ENCODE measurements at regions not wholly inside any gene's neighbourhood (a gene's known extent, or its start where the extent isn't known, plus 50 kb on each side); places are given as distances from the start of the nearest gene placed in this dataset.
"Not testable (repeated sequence)": the region's sequence is repeated elsewhere in the genome, so short reads cannot be mapped to it uniquely, and the experiment has no call there.

DNA sequence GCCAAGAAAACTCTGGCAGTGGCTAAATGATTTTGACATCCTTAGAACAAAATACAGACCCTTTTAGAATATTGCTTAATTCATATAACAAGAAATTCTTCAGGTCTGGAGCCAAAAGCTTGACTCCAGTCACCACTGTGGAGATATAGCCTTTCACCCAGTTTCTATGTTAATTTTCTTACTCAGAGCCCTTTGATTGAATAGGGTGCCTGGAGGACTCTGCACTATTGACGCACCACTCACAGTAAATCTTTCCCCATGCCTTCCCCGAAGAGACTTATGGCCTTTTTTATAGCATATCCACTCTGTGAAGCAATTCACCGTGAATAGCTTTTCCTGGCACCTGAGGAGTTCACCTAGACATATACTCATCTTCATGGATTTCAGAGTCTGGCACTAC is 613.8 kb downstream of the ZWINT start:
- DNase-seq (ENCODE audit: low spot score): no peak

DNA sequence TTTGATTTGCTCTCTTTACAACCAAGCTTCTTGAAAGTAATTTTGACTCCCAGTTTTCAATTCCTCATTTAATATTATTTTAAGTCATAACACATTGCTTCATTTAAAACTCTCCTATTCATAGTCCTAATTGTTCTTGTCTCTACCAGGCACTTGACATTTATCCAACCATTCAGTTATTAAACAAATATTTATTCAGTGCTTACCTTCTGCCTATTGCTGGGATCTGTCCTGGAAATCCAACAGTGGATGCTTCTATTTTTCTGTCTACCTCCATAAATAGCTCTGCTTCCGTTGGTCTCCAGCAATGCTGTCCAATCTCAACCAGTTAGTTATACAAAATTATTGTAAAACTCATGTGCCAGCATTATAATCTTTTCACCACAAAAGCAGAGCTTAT is 615.1 kb downstream of the ZWINT start:
- DNase-seq (ENCODE audit: low spot score): no peak

DNA sequence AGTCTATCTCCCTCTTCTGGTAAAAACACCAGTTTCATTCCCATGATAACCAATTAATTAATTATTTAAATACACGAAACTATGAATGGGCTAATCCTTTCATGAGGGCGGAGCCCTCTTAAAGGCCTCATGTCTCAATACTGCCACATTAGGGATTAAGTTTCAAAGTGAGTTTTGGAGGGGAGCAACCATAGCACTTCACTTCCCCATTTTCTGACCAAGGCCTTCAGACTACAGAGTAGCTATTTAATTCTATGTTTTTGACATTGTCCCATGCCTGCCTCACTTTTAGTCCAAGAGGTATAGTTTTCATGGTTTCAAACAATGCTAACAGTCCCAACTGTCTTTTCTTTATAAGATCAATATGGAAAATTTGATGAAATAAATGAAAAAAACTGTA is 618.6 kb downstream of the ZWINT start:
- no peak for DNase-seq (ENCODE audit: low spot score)

DNA sequence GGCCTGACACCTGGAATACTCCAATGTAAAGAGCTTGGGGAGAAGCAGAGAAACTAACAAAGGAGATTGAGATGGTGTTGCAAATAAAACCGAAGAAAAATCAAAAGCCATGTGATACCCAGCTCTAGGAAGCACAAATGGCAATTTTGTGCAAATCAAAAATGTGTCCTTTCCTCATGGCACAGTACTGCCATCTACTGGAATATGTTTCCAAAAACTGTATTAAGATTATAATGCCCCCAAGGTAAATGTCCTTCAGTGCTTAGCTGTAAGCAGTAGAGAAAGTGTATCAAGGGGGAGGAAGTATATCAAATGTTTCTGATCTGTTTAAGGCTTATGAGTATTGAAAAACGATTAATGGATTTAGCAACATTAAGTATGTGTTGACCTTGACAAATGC is 620.3 kb downstream of the ZWINT start:
- DNase-seq (ENCODE audit: low spot score): peak; percentile 64

DNA sequence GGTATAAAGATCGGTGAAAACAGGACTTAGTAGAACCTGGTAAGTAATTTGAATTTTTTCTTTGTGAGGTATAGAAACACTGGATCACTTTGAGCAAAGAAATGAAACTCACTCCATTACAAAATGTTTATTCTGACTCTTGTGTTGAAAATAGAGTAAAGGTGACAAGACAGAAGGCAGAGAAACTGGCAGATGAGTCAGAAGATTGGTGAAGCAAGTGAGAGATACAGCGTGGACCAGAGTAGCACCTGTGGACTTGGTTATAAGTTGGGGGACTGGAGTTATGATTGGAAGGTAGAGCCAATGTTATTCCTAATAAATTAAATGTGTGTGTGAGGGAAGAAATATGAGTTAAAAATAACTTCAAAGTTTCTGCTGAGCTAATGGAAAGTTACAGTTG is 620.9 kb downstream of the ZWINT start:
- no peak for DNase-seq (ENCODE audit: low spot score)

DNA sequence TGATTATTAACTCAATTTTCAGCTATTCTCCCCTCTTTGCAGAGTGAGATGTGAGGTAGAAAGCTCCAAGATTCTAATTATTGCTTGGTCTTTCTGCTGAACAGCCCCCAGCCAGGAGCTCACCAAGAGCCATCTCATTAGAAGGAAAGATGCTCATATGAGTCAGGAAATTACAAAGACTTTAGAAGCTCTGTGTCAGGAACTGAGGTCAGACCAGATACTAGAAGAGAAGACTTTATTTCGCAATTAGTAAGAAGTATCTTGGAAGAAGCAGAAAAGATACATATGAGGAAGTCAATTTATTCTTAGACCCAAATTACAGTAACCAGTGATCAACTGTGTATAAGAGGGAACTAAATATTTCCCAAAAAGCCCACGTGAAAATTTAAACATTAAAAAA is 626.9 kb downstream of the ZWINT start:
- no peak for DNase-seq (ENCODE audit: low spot score)

DNA sequence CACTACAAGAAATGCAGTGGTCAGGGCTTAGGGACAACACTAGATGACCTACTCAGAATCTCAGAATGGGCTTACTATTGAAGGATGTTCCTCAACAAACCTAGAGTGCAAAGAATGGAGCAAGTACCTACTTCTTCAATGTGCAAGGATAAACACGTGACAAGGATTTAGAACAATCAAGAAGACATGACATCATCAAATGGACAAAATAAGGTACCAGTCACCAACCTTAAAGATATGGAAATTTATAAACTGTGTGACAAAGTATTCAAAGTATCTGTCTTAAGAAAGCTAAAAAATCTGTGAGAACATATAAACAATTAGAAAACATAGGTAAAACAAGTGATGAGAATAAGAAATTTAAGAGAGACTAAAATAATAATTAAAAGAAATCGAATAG is 656.1 kb downstream of the ZWINT start:
- DNase-seq (ENCODE audit: low spot score): no peak

DNA sequence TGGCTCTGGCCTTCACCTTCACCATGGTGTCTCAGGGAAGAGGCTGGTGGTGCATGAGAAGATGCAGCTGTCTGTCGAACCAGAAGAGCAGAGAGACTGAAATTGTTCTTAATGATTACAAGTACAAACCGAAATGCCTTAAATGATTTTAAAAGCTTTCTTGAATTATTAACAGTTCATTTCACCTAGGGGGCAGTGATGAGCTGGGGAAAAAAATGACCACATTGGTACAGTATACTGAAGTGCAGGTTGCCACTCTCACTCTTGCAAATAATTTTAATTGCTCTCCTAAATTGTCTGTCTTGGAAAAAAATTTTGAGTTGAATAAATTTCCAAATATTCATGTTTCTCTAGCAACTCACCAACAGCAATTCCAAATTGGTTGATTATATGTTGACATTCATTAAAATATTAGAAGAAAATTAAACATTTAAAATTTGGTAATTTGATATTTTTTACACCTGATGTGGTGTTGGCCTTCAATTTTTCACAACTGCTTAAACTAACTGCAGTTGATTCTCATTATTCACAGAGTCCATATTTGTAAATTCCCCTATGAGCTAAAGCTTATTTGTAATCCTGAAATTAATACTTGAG is 692.6 kb downstream of the ZWINT start:
- DNase-seq (ENCODE audit: low spot score): peak; percentile 54

DNA sequence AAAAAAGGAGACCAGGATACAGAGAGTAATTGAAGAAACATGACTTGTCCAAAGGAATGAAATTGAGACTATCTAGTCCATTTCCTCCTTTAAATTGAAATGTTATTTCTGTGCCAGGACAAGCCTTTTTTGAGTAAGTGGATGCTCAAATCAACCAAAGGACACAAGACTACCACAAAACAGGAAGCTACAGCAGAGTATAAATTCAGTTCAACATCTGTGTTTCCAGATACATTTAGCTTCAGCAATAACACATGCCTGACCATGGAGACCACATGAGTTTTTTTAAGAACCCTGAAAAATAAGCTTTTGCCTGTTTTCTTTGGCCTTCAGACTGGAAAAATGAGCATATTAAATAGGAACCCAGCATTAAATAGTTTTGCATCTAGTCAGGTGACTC is 707.5 kb downstream of the ZWINT start:
- DNase-seq (ENCODE audit: low spot score): no peak

DNA sequence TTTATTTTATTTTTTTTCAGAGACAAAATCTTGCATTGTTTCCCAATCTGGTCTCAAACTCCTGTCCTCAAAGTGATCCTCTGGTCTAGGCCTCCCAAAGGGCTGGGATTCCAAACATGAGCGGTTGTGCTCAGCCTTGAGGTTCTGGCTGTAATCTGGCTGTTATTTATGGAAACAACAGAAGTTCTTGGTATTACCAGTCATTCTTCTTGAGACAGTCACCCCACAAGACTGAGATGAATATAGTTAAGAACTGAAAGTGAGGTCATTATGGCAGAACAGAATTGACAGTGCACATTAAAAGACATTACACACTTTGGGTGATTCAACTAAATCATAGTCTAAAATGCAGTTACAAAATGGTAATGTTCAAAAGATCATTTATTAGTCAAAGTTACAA is 719.5 kb downstream of the ZWINT start:
- no peak for DNase-seq (ENCODE audit: low spot score)

DNA sequence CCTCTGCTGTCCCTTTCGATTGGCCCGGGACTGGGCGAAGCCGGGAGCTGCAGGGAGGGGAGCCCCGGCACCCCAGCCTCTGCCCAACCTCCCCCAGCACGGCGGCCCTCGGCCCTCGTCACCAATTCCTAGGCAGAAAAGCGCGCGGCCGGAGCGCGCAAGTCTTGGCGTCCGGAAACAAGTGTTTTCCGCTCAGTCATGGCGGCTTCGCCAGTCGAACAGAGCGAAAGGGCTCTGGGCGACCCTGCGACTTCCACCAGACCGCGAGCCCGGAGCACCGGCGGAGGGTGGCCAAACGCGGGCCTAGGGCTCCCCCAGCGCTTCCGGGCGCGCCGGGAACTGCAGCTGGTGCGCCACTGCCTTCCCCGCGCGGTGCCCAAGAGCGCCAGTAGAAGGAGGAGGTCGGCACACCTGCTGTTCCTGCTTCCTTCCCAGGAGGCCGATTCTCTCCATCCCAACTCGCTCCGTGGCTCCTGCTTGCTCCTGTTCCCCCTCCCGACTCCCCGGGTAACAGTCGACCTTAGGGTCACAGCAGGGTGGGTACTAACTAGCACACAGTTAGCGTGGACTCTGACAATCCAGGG is 729.9 kb downstream of the ZWINT start:
- no peak for DNase-seq (ENCODE audit: low spot score)

DNA sequence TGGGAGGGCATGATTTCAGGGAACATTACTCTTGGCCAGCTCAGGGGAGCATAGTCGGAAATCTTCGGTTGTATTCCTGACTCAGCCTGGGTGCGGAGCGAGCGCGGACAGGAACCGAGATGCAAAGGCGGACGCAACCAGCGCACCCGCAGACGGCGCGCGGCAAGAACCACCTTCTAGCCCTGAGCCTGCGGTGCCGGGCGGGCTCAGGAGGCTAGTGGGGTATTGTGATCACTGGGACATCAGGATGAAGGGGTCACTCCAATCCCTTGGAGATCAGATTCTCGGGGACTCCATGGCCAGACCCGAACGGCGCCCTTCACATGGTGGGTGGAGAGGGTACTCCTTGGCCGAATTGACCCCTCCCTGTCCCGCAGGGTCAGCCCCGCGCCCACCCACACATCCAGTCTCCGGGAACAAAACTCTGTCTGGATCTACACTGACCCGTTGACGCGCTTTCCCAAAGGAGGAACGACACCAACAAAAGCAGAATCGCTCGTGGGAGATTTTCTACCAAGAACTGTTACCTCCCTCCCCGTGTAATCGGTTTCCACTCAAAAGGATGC is 730.5 kb downstream of the ZWINT start:
- no peak for DNase-seq (ENCODE audit: low spot score)

DNA sequence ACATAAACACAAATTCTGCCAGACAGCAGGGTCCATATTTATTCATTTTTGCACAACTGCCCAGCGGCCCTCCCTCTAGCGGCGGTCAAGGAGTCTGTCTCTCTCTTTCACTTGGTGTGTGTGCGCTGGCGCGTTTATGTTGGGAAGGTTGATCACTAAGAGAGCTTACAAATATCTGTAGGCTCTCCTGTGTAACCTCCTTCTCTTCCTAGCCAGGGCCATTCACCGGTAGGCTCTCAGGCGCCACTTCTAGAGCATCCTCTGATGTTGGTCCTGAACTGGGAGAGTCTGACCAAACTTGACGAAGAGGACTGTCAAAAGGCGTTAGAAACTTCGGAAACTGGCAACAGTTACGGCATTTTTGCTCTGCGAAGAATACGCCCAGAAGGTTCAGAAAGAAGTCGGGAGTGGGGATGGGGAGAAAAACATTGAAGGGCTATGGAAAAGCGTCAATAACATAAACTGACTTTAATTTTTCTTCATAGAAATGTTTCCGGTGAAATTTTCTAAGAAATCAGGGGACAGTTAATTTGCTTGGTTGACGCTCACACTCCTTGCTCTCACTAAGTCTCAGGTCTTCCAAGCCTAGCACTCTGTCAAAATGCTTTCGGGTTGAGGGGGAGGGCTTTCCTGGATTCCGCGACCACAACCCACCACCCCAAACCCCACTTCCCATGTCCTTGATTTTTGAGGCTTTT is 731.1 kb downstream of the ZWINT start:
- DNase-seq (ENCODE audit: low spot score): no peak

DNA sequence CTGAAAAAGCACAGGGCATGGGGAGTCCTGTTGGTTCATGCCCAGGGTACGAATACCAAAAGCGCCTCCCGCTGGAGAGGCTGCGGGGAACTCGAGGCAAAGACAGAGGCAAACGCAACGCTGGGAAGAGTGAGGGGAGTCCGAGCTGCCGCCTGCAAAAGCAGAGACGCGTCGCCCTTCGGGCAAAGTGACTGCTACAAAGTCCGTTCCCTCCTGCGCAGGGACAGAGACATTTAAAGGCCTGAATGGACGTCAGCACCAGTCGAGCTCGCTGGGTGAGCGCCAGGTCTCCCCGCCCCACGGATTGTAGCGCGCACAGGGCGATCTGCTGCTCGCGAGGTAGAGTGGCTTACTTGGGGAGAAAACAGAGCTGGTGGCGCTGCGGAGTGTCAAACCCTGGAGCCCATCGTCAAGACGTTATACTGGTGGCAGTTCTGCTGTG is 732.8 kb downstream of the ZWINT start:
- no peak for DNase-seq (ENCODE audit: low spot score)

DNA sequence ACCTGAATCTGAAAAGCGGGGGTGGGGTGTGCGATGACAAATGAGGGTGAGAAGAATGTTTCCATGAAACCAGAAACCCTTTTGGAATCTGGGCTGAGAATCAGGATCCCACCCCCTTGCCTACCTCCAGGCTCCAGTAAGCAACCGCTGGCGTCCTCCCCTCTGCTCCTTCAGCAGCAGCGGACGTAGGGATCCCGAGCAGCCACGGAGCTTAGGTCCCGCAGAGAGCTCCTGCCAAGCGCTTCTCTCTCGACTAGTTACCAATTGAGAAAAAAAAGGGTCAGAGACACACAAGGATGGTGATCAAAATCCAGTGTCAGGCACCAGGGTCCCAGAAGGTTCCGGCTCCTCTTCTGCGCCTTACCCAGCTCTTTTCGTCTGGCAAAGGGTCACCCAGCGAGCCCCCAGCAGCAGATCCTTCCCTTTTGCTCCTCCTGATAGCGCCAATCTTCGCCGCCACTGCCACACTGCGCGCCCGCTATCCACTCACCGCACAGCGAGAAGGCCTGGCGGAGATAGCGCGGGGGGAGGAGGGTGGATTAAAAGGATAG is 733.5 kb downstream of the ZWINT start:
- DNase-seq (ENCODE audit: low spot score): no peak

DNA sequence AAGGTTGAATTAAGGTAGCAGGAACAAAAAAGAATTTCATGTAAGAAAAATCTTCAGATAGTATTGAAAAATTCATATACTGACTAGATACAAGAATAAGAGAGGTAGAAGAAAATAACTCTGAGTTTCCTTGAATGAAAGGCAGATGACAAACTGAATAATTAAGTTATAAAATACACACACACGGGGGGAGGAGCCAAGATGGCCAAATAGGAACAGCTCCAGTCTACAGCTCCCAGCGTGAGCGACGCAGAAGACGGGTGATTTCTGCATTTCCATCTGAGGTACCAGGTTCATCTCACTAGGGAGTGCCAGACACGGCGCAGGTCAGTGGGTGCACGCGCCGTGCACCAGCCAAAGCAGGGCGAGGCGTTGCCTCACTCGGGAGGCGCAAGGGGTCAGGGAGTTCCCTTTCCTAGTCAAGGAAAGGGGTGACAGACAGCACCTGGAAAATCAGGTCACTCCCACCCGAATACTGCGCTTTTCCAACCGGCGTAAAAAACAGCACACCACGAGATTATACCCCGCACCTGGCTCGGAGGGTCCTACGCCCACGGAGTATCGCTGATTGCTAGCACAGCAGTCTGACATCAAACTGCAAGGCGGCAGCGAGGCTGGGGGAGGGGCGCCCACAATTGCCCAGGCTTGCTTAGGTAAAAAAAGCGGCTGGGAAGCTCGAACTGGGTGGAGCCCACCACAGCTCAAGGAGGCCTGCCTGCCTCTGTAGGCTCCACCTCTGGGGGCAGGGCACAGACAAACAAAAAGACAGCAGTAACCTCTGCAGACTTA is 759.2 kb downstream of the ZWINT start:
- DNase-seq (ENCODE audit: low spot score): not testable (repeated sequence)

DNA sequence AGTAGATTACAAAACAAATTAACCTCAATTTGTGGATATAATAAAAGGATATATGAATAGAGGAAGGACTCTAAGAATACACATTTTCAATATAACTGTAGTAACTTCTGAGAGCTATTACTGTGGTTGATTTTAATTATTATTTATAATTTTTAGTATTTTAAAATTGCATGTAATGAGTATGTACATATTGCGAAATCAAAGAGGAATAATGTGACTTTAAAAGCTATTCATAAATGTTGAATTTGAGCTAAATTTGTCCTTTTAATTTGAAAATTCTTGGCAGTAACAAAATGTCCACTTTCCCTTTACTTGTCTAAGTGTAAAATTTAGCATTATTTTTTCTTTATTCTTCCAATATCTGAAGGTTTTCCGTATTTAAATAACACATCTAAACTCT is 750.6 kb upstream of the PCDH15 start:
- no peak for DNase-seq (ENCODE audit: low spot score)

DNA sequence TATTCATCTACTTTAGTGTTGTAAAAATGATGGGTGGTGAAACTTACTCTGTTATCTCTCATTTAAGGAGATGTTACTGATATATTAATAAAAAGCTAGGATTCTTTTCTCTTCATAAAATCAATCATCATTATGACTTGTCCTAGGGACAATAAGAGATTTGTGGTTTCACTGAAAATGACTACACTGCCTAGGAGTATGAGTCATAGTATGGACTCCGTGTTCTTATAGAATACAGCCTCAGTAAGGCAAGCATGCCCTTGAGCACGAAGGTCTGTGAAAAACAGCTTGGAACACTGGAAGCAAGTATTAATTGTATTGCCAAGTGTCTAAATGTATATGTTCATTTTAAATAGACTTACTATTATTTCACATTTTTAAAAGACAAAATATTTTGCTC is 749.2 kb upstream of the PCDH15 start:
- no peak for DNase-seq (ENCODE audit: low spot score)

DNA sequence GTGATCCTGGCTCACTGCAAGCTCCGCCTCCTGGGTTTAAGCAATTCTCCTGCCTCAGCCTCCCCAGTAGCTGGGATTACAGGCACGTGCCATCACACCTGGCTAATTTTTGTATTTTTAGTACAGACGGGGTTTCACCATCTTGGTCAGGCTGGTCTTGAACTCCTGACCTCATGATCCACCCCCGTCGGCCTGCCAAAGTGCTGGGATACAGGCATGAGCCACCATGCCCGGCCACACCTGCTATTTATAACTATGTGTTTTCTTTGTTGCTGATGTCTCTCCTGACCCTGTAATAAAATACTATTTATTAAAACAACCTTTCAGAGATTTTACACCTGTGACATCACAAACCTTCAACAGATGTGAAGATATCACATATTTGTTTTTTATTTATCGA is 736.5 kb upstream of the PCDH15 start:
- not testable (repeated sequence) for DNase-seq (ENCODE audit: low spot score)

DNA sequence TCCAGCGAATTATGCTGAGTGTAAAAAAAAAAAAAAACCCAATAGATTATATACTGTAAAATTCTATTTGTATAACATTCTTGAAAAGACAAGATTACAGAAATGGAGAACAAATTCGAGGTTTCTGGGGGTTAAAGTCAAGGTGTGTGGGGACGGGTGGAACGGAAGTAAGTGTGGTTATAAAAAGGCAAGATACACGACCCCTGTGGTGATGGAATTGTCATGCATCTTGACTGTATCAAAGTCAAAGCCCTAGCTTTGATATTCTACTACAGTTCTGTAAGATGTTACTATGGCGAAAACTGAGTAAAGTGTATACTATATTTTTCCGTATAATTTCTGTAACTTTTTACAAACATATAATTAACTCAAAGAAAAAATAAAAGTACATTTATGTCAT is 718.2 kb upstream of the PCDH15 start:
- DNase-seq (ENCODE audit: low spot score): no peak

DNA sequence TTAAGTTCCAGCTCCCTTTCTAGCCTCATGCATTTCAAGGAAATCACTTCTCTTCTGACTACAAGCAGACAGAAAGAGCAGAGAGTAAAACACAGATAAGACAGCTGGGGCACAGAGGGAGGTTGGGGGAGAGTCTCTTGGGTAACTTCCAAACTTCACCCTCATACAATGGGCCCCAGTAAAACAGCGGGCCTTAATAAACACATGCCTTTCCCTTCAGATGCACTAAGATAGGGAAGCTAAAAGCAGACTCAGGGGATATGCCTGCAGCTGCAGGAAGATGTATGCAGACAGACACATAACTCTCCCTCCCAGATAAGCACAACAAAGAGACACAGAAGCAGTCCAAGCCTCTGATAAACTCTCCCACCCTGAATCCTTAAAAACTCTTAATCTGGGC is 717.4 kb upstream of the PCDH15 start:
- not testable (repeated sequence) for DNase-seq (ENCODE audit: low spot score)

DNA sequence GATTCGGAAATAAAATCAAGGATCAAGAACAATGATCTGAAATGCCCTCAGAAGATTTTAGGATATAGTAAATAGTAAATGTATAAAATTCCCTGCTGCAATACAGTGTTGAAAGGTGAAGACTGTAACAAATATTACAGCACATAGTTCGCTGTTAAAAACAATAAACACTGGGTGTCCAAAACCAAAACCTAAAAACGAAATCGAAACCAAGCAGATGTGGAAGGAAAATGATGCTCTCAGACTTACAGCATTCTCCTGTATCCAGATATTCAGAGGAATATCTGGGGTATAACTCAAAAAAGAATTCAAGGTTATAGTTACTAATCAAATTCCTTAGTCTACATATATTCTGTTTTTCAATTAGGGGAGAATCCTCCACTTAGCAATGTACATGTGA is 708.1 kb upstream of the PCDH15 start:
- DNase-seq (ENCODE audit: low spot score): peak; percentile 3

Measured in NAMALWA (cell line).